Trophoblast cell (in vitro differentiated cells and primary cell): ENCODE measurements at regions not wholly inside any gene's neighbourhood (a gene's known extent, or its start where the extent isn't known, plus 50 kb on each side); places are given as distances from the start of the nearest gene placed in this dataset.

Experiments used
- DNase-seq, 2 donors: peaks; one replicate each; pipeline ENCODE4 v3.0.0-alpha.2; 2016
- H2AFZ ChIP-seq: 2 replicates; pipeline ENCODE4 v1.6.1; 2013; ENCODE audit warnings: low read length, moderate library complexity, mild to moderate bottlenecking; ENCODE audit not compliant: insufficient read depth, poor library complexity
- H2AK5ac ChIP-seq: 2 replicates; pipeline ENCODE4 v1.6.1; 2013; ENCODE audit warnings: mild to moderate bottlenecking, low read length
- H2BK120ac ChIP-seq: 2 replicates; pipeline ENCODE4 v1.6.1; 2013; ENCODE audit warnings: low read length, mild to moderate bottlenecking, moderate library complexity; ENCODE audit not compliant: insufficient read depth, poor library complexity
- H2BK12ac ChIP-seq: 2 replicates; pipeline ENCODE4 v1.6.1; 2013; ENCODE audit warnings: mild to moderate bottlenecking, low read length, moderate library complexity
- H2BK5ac ChIP-seq: 2 replicates; pipeline ENCODE4 v1.6.1; 2013; ENCODE audit warnings: low read length, low read depth, moderate library complexity, mild to moderate bottlenecking; ENCODE audit not compliant: poor library complexity
- H3K14ac ChIP-seq: 2 replicates; pipeline ENCODE4 v1.6.1; 2013; ENCODE audit warnings: mild to moderate bottlenecking, low read length
- H3K18ac ChIP-seq: 2 replicates; pipeline ENCODE4 v1.6.1; 2013; ENCODE audit warnings: mild to moderate bottlenecking, low read length
- H3K23ac ChIP-seq: 2 replicates; pipeline ENCODE4 v1.6.1; 2013; ENCODE audit warnings: low read length
- H3K27ac ChIP-seq: 2 replicates; pipeline ENCODE4 v1.5.1; 2013; ENCODE audit warnings: low read depth, mild to moderate bottlenecking, inconsistent platforms, low read length, moderate library complexity
- H3K27me3 ChIP-seq: 2 replicates; pipeline ENCODE4 v1.6.1; 2013; ENCODE audit warnings: inconsistent platforms, mild to moderate bottlenecking, low read length, moderate library complexity; ENCODE audit not compliant: insufficient read depth
- H3K36me3 ChIP-seq, 2 experiments: 1 replicate in 1 of 2; 2 replicates in 1 of 2; pipeline ENCODE4 v1.6.1; 2013; ENCODE audit warnings: low read length in 2 of 2, mild to moderate bottlenecking in 2 of 2, moderate library complexity in 1 of 2; ENCODE audit not compliant: insufficient read depth in 2 of 2, control insufficient read depth in 1 of 2
- H3K4ac ChIP-seq: 2 replicates; pipeline ENCODE4 v1.6.1; 2013; ENCODE audit warnings: low read depth, mild to moderate bottlenecking, low read length, moderate library complexity
- H3K4me1 ChIP-seq, 2 experiments: 1 replicate in 1 of 2; 2 replicates in 1 of 2; pipeline ENCODE4 v1.6.1; 2013; ENCODE audit warnings: low read length in 2 of 2, mild to moderate bottlenecking in 2 of 2, moderate library complexity in 1 of 2; ENCODE audit not compliant: insufficient read depth in 2 of 2, control insufficient read depth in 1 of 2
- H3K4me2 ChIP-seq: 2 replicates; pipeline ENCODE4 v1.6.1; 2013; ENCODE audit warnings: inconsistent platforms, mild to moderate bottlenecking, low read length, moderate library complexity
- H3K4me3 ChIP-seq: 2 replicates; pipeline ENCODE4 v1.5.1; 2013; ENCODE audit warnings: mild to moderate bottlenecking, low read depth, low read length, inconsistent platforms
- H3K79me1 ChIP-seq: one replicate; pipeline ENCODE4 v1.6.1; 2013; ENCODE audit warnings: low read length
- H3K79me2 ChIP-seq: 2 replicates; pipeline ENCODE4 v1.6.1; 2013; ENCODE audit warnings: low read length, mild to moderate bottlenecking; ENCODE audit not compliant: control insufficient read depth, insufficient read depth, poor library complexity
- H3K9ac ChIP-seq: 2 replicates; pipeline ENCODE4 v1.6.1; 2013; ENCODE audit warnings: mild to moderate bottlenecking, low read length
- H3K9me3 ChIP-seq: 2 replicates; pipeline ENCODE4 v1.6.1; 2013; ENCODE audit warnings: low read depth, mild to moderate bottlenecking, control low read depth, inconsistent platforms, low read length; ENCODE audit not compliant: insufficient read depth
- H4K12ac ChIP-seq: 2 replicates; pipeline ENCODE4 v1.6.1; 2013; ENCODE audit warnings: low read depth, mild to moderate bottlenecking, low read length, moderate library complexity
- H4K8ac ChIP-seq: 2 replicates; pipeline ENCODE4 v1.6.1; 2013; ENCODE audit warnings: low read depth, mild to moderate bottlenecking, low read length, moderate library complexity
- H4K91ac ChIP-seq: one replicate; pipeline ENCODE4 v1.6.1; 2013; ENCODE audit warnings: low read depth, mild to moderate bottlenecking, low read length, moderate library complexity
- WGBS: extraction: QIAGEN DNeasy Blood & Tissue Kit; methylation state at CpG from one replicate; pipeline ENCODE4 v1.1.7; 2013; ENCODE audit warnings: missing lambda C conversion rate; ENCODE audit not compliant: insufficient read length, insufficient coverage; ENCODE audit errors: extremely low coverage; 5-methylcytosine and 5-hydroxymethylcytosine counted together

GRCh38 chr5:158406884-158407823, 548.2 kb upstream of the CLINT1 start:
- no peak overlapping the region for H2BK12ac ChIP-seq
- H3K27me3 ChIP-seq: no peaks in the 10 kb centered on the region
- H3K4me3 ChIP-seq: no peak overlapping the region
- H3K9me3 ChIP-seq: no peaks in the 10 kb centered on the region
- WGBS: no CpG with 5 or more reads among the region's 4 CpGs
- no peak overlapping the region for H4K12ac ChIP-seq
- no peaks in the 10 kb centered on the region for H3K79me1 ChIP-seq
- no peak overlapping the region for H3K27ac ChIP-seq
- H3K4me1 ChIP-seq: no peaks in the 10 kb centered on the region
- H3K36me3 ChIP-seq: no peaks in the 10 kb centered on the region
- no peak overlapping the region for H3K23ac ChIP-seq
- no peak overlapping the region for H4K91ac ChIP-seq
- H3K14ac ChIP-seq: no peak overlapping the region
- no peak overlapping the region for H3K4ac ChIP-seq
- no peak overlapping the region for H4K8ac ChIP-seq
- no peak overlapping the region for H2BK120ac ChIP-seq
- H2AFZ ChIP-seq: no peak overlapping the region
- H3K79me2 ChIP-seq: no peaks in the 10 kb centered on the region
- no peak overlapping the region for H3K4me2 ChIP-seq
- H2AK5ac ChIP-seq: no peak overlapping the region
- H3K18ac ChIP-seq: no peak overlapping the region
- DNase-seq: no peak
- no peak overlapping the region for H3K9ac ChIP-seq
- no peak overlapping the region for H2BK5ac ChIP-seq

GRCh38 chr5:158398360-158399201, 539.6 kb upstream of the CLINT1 start:
- Histone ChIP-seq H3K23ac (no peak overlapping the region), H3K4me3 (no peak overlapping the region), H4K8ac (no peak overlapping the region), H2BK120ac (no peak overlapping the region), H2AK5ac (no peak overlapping the region), H3K9ac (no peak overlapping the region), H3K27ac (no peak overlapping the region), H3K79me1 (no peaks in the 10 kb centered on the region), H2AFZ (no peak overlapping the region), H3K36me3 (no peaks in the 10 kb centered on the region), H3K9me3 (no peaks in the 10 kb centered on the region), H2BK12ac (no peak overlapping the region), H3K4ac (no peak overlapping the region), H2BK5ac (no peak overlapping the region), H3K4me1 (no peaks in the 10 kb centered on the region), H3K79me2 (no peaks in the 10 kb centered on the region), H3K27me3 (no peaks in the 10 kb centered on the region), H4K12ac (no peak overlapping the region), H3K4me2 (no peak overlapping the region), H3K18ac (no peak overlapping the region), H3K14ac (no peak overlapping the region), H4K91ac (no peak overlapping the region)
- no CpG with 5 or more reads among the region's 6 CpGs for WGBS
- no peak for DNase-seq

- no peak overlapping the region for H2BK120ac ChIP-seq
- H3K4ac ChIP-seq: no peak overlapping the region
- H2BK5ac ChIP-seq: no peak overlapping the region
- no peaks in the 10 kb centered on the region for H3K9me3 ChIP-seq
- no peak overlapping the region for H4K91ac ChIP-seq
- H3K9ac ChIP-seq: no peak overlapping the region
- no peak overlapping the region for H4K12ac ChIP-seq
- WGBS: no CpG with 5 or more reads among the region's 6 CpGs
- no peaks in the 10 kb centered on the region for H3K27me3 ChIP-seq
- H3K23ac ChIP-seq: no peak overlapping the region
- no peak overlapping the region for H2AK5ac ChIP-seq
- H3K79me2 ChIP-seq: no peaks in the 10 kb centered on the region
- no peak overlapping the region for H3K14ac ChIP-seq
- H3K27ac ChIP-seq: no peak overlapping the region
- no peak for DNase-seq
- no peaks in the 10 kb centered on the region for H3K79me1 ChIP-seq
- H3K36me3 ChIP-seq: no peaks in the 10 kb centered on the region
- no peak overlapping the region for H3K4me2 ChIP-seq
- no peak overlapping the region for H3K4me3 ChIP-seq
- no peaks in the 10 kb centered on the region for H3K4me1 ChIP-seq
- no peak overlapping the region for H2AFZ ChIP-seq
- no peak overlapping the region for H4K8ac ChIP-seq
- no peak overlapping the region for H3K18ac ChIP-seq
- H2BK12ac ChIP-seq: no peak overlapping the region
Measured at GRCh38 chr5:158397278-158397677, 538.3 kb upstream of the CLINT1 start.

DNA sequence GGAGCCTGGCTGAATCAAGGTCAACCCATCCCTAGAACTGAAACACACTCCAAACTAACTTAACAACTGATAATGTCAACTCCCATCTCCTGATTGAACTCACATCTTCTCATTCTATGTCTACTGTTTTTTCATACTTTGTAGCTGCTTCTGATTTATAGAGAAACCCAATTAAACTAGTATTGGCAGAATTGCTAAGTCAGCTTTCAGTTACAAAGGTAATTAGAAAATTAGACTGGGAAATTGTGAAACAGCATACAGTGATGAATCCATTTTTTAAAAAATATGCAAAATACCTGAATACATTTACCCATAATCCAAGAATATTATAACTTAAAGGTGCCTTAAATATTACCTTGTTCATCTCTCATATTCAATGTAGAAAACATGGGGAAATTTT, 535.2 kb upstream of the CLINT1 start:
- Histone ChIP-seq H3K9ac (no peak overlapping the region), H3K27ac (no peak overlapping the region), H3K4me2 (no peak overlapping the region), H3K18ac (no peak overlapping the region), H2BK120ac (no peak overlapping the region), H3K9me3 (no peaks in the 10 kb centered on the region), H4K8ac (no peak overlapping the region), H3K23ac (no peak overlapping the region), H2BK12ac (no peak overlapping the region), H3K79me2 (no peaks in the 10 kb centered on the region), H4K91ac (no peak overlapping the region), H2AK5ac (no peak overlapping the region), H3K14ac (no peak overlapping the region), H3K79me1 (no peaks in the 10 kb centered on the region), H3K36me3 (no peaks in the 10 kb centered on the region), H3K4me1 (no peaks in the 10 kb centered on the region), H3K4ac (no peak overlapping the region), H2AFZ (no peak overlapping the region), H2BK5ac (no peak overlapping the region), H4K12ac (no peak overlapping the region), H3K4me3 (no peak overlapping the region), H3K27me3 (no peaks in the 10 kb centered on the region)
- DNase-seq: no peak
